CD14-positive monocyte (primary cell): ENCODE measurements at regions not wholly inside any gene's neighbourhood (a gene's known extent, or its start where the extent isn't known, plus 50 kb on each side); places are given as distances from the start of the nearest gene placed in this dataset.

Source experiments
- DNase-seq, 3 donors: peaks; one replicate each; pipeline ENCODE4 v3.0.0-alpha.2; 2011 to 2022
- H2AFZ ChIP-seq: 2 replicates; pipeline ENCODE4 v1.6.0; 2012; ENCODE audit warnings: mild to moderate bottlenecking, low read depth, low read length, inconsistent platforms; ENCODE audit not compliant: insufficient read depth, poor library complexity, severe bottlenecking
- H3K27ac ChIP-seq, 2 donors: 1 replicate in 1 of 2; 2 replicates in 1 of 2; pipeline ENCODE4 v1.5.1; 2012 to 2013; ENCODE audit warnings: low read length in 2 of 2, control low read depth in 1 of 2, inconsistent platforms in 1 of 2, low read depth in 1 of 2, mild to moderate bottlenecking in 1 of 2
- H3K27me3 ChIP-seq, 2 donors: one replicate each; pipeline versions ENCODE4 v1.6.0 to v1.6.1; 2011 to 2013; ENCODE audit warnings: low read length in 2 of 2; ENCODE audit not compliant: control insufficient read depth in 2 of 2, insufficient read depth in 2 of 2
- H3K36me3 ChIP-seq, 2 donors: replicated peaks in 1 of 2; 1 replicate in 1 of 2; 2 replicates in 1 of 2; pipeline versions ENCODE4 v1.5.1 to v1.6.1; 2012 to 2013; ENCODE audit warnings: low read length in 2 of 2, control low read depth in 1 of 2, inconsistent platforms in 1 of 2, mild to moderate bottlenecking in 1 of 2; ENCODE audit not compliant: insufficient read depth in 2 of 2, control insufficient read depth in 1 of 2
- H3K4me1 ChIP-seq, 2 donors: 1 replicate in 1 of 2; 2 replicates in 1 of 2; pipeline versions ENCODE4 v1.5.1 to v1.6.1; 2012 to 2013; ENCODE audit warnings: low read length in 2 of 2, control low read depth in 1 of 2, inconsistent platforms in 1 of 2, mild to moderate bottlenecking in 1 of 2, moderate library complexity in 1 of 2; ENCODE audit not compliant: insufficient read depth in 2 of 2, control insufficient read depth in 1 of 2
- H3K4me2 ChIP-seq: replicated peaks from 2 replicates; pipeline ENCODE3; 2012; ENCODE audit warnings: low read length, moderate library complexity, mild to moderate bottlenecking; ENCODE audit not compliant: poor library complexity, severe bottlenecking; ENCODE audit errors: extremely low read depth
- H3K4me3 ChIP-seq, 3 experiments: fragments of 200-600 bp in 1 of 3; sonication (generic) in 1 of 3; replicated peaks in 1 of 3; 1 replicate in 2 of 3; 2 replicates in 1 of 3; pipeline ENCODE4 v1.5.1; 2011 to 2013; ENCODE audit warnings: low read length in 3 of 3, mild to moderate bottlenecking in 3 of 3, control low read depth in 2 of 3, low read depth in 2 of 3, inconsistent platforms in 1 of 3, moderate library complexity in 1 of 3
- H3K79me2 ChIP-seq: 2 replicates; pipeline ENCODE4 v1.6.0; 2012; ENCODE audit warnings: mild to moderate bottlenecking, control low read depth, inconsistent platforms, low read length, moderate library complexity; ENCODE audit not compliant: insufficient read depth
- H3K9ac ChIP-seq: 2 replicates; pipeline ENCODE4 v1.6.0; 2017; ENCODE audit warnings: low read length, mild to moderate bottlenecking; ENCODE audit not compliant: insufficient read depth, poor library complexity, severe bottlenecking
- H3K9me3 ChIP-seq, 2 donors: replicated peaks in 1 of 2; 1 replicate in 1 of 2; 2 replicates in 1 of 2; pipeline versions ENCODE4 v1.5.1 to v1.6.1; 2012 to 2013; ENCODE audit warnings: low read length in 2 of 2, control low read depth in 1 of 2; ENCODE audit not compliant: control insufficient read depth in 1 of 2, insufficient read depth in 1 of 2
- H4K20me1 ChIP-seq: 2 replicates; pipeline ENCODE4 v1.6.0; 2012; ENCODE audit warnings: mild to moderate bottlenecking, low read length, control low read depth, moderate library complexity; ENCODE audit not compliant: insufficient read depth
- H3K27ac Mint-ChIP-seq, 7 donors: one replicate each; pipeline ENCODE4 v1.8.0; 2020; ENCODE audit warnings: mild to moderate bottlenecking in 7 of 7, mixed read lengths in 7 of 7, moderate library complexity in 6 of 7, inconsistent platforms in 2 of 7
- H3K27me3 Mint-ChIP-seq, 3 donors: one replicate each; pipeline ENCODE4 v1.8.0; 2021 to 2022; ENCODE audit warnings: low read depth in 3 of 3, mild to moderate bottlenecking in 3 of 3, mixed read lengths in 3 of 3, moderate library complexity in 3 of 3, inconsistent platforms in 1 of 3
- H3K36me3 Mint-ChIP-seq, 2 donors: one replicate each; pipeline ENCODE4 v1.8.0; 2020; ENCODE audit warnings: mixed read lengths in 2 of 2, inconsistent platforms in 1 of 2, mild to moderate bottlenecking in 1 of 2
- H3K4me1 Mint-ChIP-seq: one replicate; pipeline ENCODE4 v1.8.0; 2020; ENCODE audit warnings: mild to moderate bottlenecking, mixed read lengths
- H3K4me3 Mint-ChIP-seq, 2 donors: one replicate each; pipeline ENCODE4 v1.8.0; 2020; ENCODE audit warnings: mild to moderate bottlenecking in 2 of 2, mixed read lengths in 2 of 2, moderate library complexity in 1 of 2
- H3K9me3 Mint-ChIP-seq, 7 donors: one replicate each; pipeline ENCODE4 v1.8.0; 2020 to 2022; ENCODE audit warnings: mixed read lengths in 7 of 7, mild to moderate bottlenecking in 6 of 7, moderate library complexity in 6 of 7, inconsistent platforms in 2 of 7
- WGBS: methylation state at CpG from one replicate; pipeline ENCODE4 v1.1.5; 2013; ENCODE audit warnings: missing lambda C conversion rate; ENCODE audit not compliant: insufficient coverage; 5-methylcytosine and 5-hydroxymethylcytosine counted together
- intact Hi-C, 2 donors: fragments of 100-400 bp; cut with micrococcal nuclease; formaldehyde crosslinking; loops; one replicate each; pipeline versions ENCODE4 v1.15.0 to v1.15.1; 2023
- TF ChIP-seq, protein P1 (sequence below): fragments of 200-600 bp; IDR thresholded peaks from one replicate; pipeline ENCODE4 v1.8.0; 2022; ENCODE audit warnings: antibody characterized with exemption, mild to moderate bottlenecking

DNA sequence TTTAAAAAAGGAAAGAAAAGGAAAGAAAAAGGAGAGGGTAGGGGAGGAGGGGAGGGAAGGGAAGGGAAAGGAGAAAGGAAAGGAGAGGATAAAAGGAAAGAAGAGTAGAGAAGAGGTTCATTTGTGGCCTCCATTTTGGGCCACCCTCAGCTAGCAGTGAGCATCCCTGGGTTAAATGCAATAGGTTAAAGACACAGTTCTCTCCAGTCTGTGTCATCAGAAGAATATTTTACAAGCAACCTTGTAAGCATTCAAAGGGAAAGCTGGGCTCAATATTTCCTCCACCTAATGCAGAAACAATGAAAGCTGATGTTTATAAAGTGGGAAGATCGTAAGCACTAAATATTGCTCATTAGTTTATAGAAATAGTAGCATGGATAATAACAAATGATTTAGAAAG lies 219.1 kb upstream of the PITRM1 start:
- no CpG with 5 or more reads among the region's 1 CpG for WGBS
- no peak overlapping the region for H3K27ac ChIP-seq
- no peak overlapping the region for H2AFZ ChIP-seq
- H4K20me1 ChIP-seq, result no peaks in the 10 kb centered on the region
- TF ChIP-seq, protein P1, sequence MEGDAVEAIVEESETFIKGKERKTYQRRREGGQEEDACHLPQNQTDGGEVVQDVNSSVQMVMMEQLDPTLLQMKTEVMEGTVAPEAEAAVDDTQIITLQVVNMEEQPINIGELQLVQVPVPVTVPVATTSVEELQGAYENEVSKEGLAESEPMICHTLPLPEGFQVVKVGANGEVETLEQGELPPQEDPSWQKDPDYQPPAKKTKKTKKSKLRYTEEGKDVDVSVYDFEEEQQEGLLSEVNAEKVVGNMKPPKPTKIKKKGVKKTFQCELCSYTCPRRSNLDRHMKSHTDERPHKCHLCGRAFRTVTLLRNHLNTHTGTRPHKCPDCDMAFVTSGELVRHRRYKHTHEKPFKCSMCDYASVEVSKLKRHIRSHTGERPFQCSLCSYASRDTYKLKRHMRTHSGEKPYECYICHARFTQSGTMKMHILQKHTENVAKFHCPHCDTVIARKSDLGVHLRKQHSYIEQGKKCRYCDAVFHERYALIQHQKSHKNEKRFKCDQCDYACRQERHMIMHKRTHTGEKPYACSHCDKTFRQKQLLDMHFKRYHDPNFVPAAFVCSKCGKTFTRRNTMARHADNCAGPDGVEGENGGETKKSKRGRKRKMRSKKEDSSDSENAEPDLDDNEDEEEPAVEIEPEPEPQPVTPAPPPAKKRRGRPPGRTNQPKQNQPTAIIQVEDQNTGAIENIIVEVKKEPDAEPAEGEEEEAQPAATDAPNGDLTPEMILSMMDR, result no peak
- no peaks in the 10 kb centered on the region for H3K79me2 ChIP-seq
- H3K4me1 Mint-ChIP-seq, result no peaks in the 10 kb centered on the region
- no peak overlapping the region for H3K4me3 ChIP-seq
- no peak overlapping the region for H3K27ac Mint-ChIP-seq
- H3K36me3 ChIP-seq, result no peaks in the 10 kb centered on the region
- no peak overlapping the region for H3K4me3 Mint-ChIP-seq
- no peak overlapping the region for H3K9ac ChIP-seq
- no peak for DNase-seq
- H3K9me3 ChIP-seq, result peaks cover 0 to 4% of the 10 kb centered on the region in 2 donors
- no peaks in the 10 kb centered on the region for H3K4me1 ChIP-seq
- no peaks in the 10 kb centered on the region for H3K36me3 Mint-ChIP-seq
- peaks cover 0 to 5% (median 1%) of the 10 kb centered on the region in 3 donors for H3K27me3 Mint-ChIP-seq
- H3K9me3 Mint-ChIP-seq, result peaks cover 3 to 7% (median 4%) of the 10 kb centered on the region in 7 donors
- no peaks in the 10 kb centered on the region for H3K27me3 ChIP-seq
- no peak overlapping the region for H3K4me2 ChIP-seq
- intact Hi-C loops, result no loop called here

DNA sequence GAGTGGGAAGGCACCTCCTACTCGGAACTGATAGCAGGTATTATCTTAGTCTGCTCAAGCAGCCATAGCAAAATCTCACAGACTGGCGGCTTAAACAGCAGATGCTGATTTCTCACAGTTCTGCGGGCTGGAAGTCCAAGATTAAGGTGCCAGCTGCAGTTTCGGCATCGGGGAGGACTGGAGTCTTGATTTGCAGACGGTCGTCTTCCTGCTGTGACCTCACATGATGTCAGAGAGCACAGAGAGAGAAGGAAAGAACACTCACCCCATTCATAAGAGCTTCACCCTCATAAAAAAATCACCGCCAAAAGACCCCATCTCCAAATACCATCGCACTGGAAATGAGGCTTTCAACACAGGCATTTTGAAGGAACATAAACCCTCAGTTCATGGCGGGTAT lies 216.5 kb upstream of the PITRM1 start:
- Histone ChIP-seq H3K27me3 (no peaks in the 10 kb centered on the region), H2AFZ (no peak overlapping the region), H3K4me2 (no peak overlapping the region), H3K36me3 (no peaks in the 10 kb centered on the region), H3K4me3 (no peak overlapping the region), H4K20me1 (no peaks in the 10 kb centered on the region), H3K27ac (no peak overlapping the region), H3K4me1 (no peaks in the 10 kb centered on the region), H3K9ac (no peak overlapping the region), H3K79me2 (no peaks in the 10 kb centered on the region), H3K9me3 (peaks cover 5 to 11% of the 10 kb centered on the region in 2 donors)
- H3K4me1 Mint-ChIP-seq, result no peaks in the 10 kb centered on the region
- no peaks in the 10 kb centered on the region for H3K36me3 Mint-ChIP-seq
- peaks cover 8 to 19% (median 12%) of the 10 kb centered on the region in 7 donors for H3K9me3 Mint-ChIP-seq
- intact Hi-C loops, result no loop called here
- H3K27me3 Mint-ChIP-seq, result peaks cover 0 to 2% (median 0%) of the 10 kb centered on the region in 3 donors
- no peak for DNase-seq
- TF ChIP-seq, protein P1, result no peak
- no peak overlapping the region for H3K27ac Mint-ChIP-seq
- H3K4me3 Mint-ChIP-seq, result no peak overlapping the region
- WGBS, result 100% methylated on average over 2 of the region's 10 CpGs
